Astrocyte (in vitro differentiated cells and primary cell): ENCODE measurements at regions not wholly inside any gene's neighbourhood (a gene's known extent, or its start where the extent isn't known, plus 50 kb on each side); places are given as distances from the start of the nearest gene placed in this dataset.

Experiments
- DNase-seq: peaks from one replicate; pipeline ENCODE4 v3.0.0-alpha.2; 2010; ENCODE audit warnings: low read depth
- FAIRE-seq: peaks from 2 replicates; lab custom pipeline; 2011; peaks lifted over from hg19 to GRCh38; lab: Jason Lieb, UNC
- H2AFZ ChIP-seq: 2 replicates; pipeline ENCODE4 v1.6.0; 2012; ENCODE audit warnings: low read depth, low read length, inconsistent platforms
- H3K27ac ChIP-seq: 2 replicates; pipeline ENCODE4 v1.5.1; 2011; ENCODE audit warnings: low read depth, low read length, inconsistent platforms
- H3K27me3 ChIP-seq: 2 replicates; pipeline ENCODE4 v1.6.0; 2011; ENCODE audit warnings: low read length, inconsistent platforms; ENCODE audit not compliant: insufficient read depth
- H3K36me3 ChIP-seq: 2 replicates; pipeline ENCODE4 v1.5.1; 2011; ENCODE audit warnings: low read length, inconsistent platforms; ENCODE audit not compliant: insufficient read depth
- H3K4me1 ChIP-seq: 2 replicates; pipeline ENCODE4 v1.5.1; 2011; ENCODE audit warnings: low read length, inconsistent platforms; ENCODE audit not compliant: insufficient read depth
- H3K4me2 ChIP-seq: 2 replicates; pipeline ENCODE4 v1.6.0; 2012; ENCODE audit warnings: low read length, inconsistent platforms
- H3K4me3 ChIP-seq: 2 replicates; pipeline ENCODE4 v1.5.1; 2011; ENCODE audit warnings: low read depth, mild to moderate bottlenecking, low read length, inconsistent platforms; ENCODE audit not compliant: insufficient read depth
- H3K79me2 ChIP-seq: 2 replicates; pipeline ENCODE4 v1.6.0; 2012; ENCODE audit warnings: mild to moderate bottlenecking, low read length, inconsistent platforms; ENCODE audit not compliant: insufficient read depth
- H3K9ac ChIP-seq: 2 replicates; pipeline ENCODE4 v1.6.0; 2012; ENCODE audit warnings: mild to moderate bottlenecking, low read length, inconsistent platforms
- H3K9me3 ChIP-seq: 2 replicates; pipeline ENCODE4 v1.5.1; 2012; ENCODE audit warnings: low read depth, mild to moderate bottlenecking, low read length, inconsistent platforms; ENCODE audit not compliant: insufficient read depth
- H4K20me1 ChIP-seq: 2 replicates; pipeline ENCODE4 v1.6.0; 2012; ENCODE audit warnings: low read length, inconsistent platforms; ENCODE audit not compliant: insufficient read depth
- H3K27ac Mint-ChIP-seq: one replicate; pipeline ENCODE4 v1.8.0; 2021; ENCODE audit warnings: mild to moderate bottlenecking, mixed read lengths; ENCODE audit not compliant: unreplicated experiment
- H3K27me3 Mint-ChIP-seq: one replicate; pipeline ENCODE4 v1.8.0; 2021; ENCODE audit warnings: low read depth, mixed read lengths; ENCODE audit not compliant: unreplicated experiment
- H3K36me3 Mint-ChIP-seq: one replicate; pipeline ENCODE4 v1.8.0; 2021; ENCODE audit warnings: low read depth, mixed read lengths; ENCODE audit not compliant: unreplicated experiment
- H3K4me1 Mint-ChIP-seq: one replicate; pipeline ENCODE4 v1.8.0; 2021; ENCODE audit warnings: low read depth, mixed read lengths; ENCODE audit not compliant: unreplicated experiment
- H3K4me3 Mint-ChIP-seq: one replicate; pipeline ENCODE4 v1.8.0; 2021; ENCODE audit warnings: mild to moderate bottlenecking, moderate library complexity, mixed read lengths; ENCODE audit not compliant: unreplicated experiment
- H3K9me3 Mint-ChIP-seq: one replicate; pipeline ENCODE4 v1.8.0; 2021; ENCODE audit warnings: mild to moderate bottlenecking, mixed read lengths; ENCODE audit not compliant: unreplicated experiment
- CTCF ChIP-seq: IDR thresholded peaks from 2 replicates; pipeline ENCODE4 v1.5.1; 2011; ENCODE audit warnings: low read depth, mild to moderate bottlenecking, inconsistent platforms, low read length, moderate library complexity; ENCODE audit not compliant: insufficient read depth
- EZH2 ChIP-seq: IDR thresholded peaks from 2 replicates; pipeline ENCODE4 v1.6.1; 2012; ENCODE audit warnings: mild to moderate bottlenecking, low read length, inconsistent platforms; ENCODE audit not compliant: insufficient read depth

- no peak for DNase-seq
- H3K27ac ChIP-seq: no peak overlapping the region
- no peak overlapping the region for H2AFZ ChIP-seq
- Mint-ChIP-seq H3K9me3 (no peaks in the 10 kb centered on the region), H3K4me1 (no peaks in the 10 kb centered on the region), H3K36me3 (no peaks in the 10 kb centered on the region), H3K27me3 (no peaks in the 10 kb centered on the region), H3K4me3 (no peak overlapping the region), H3K27ac (no peak overlapping the region)
- H3K9me3 ChIP-seq: no peaks in the 10 kb centered on the region
- no peak for TF ChIP-seq EZH2
- no peak for TF ChIP-seq CTCF
- H3K4me1 ChIP-seq: no peaks in the 10 kb centered on the region
- H3K36me3 ChIP-seq: no peaks in the 10 kb centered on the region
- no peaks in the 10 kb centered on the region for H4K20me1 ChIP-seq
- H3K4me2 ChIP-seq: no peak overlapping the region
- H3K4me3 ChIP-seq: no peak overlapping the region
- FAIRE-seq: no peak
- no peaks in the 10 kb centered on the region for H3K79me2 ChIP-seq
- no peaks in the 10 kb centered on the region for H3K27me3 ChIP-seq
- no peak overlapping the region for H3K9ac ChIP-seq
Observed at GRCh38 chr7:20870977-20871376, 84.3 kb upstream of the SP8 start.

GRCh38 chr7:20892776-20893175 lies 106.1 kb upstream of the SP8 start:
- H2AFZ ChIP-seq: no peak overlapping the region
- H3K4me3 ChIP-seq: no peak overlapping the region
- no peaks in the 10 kb centered on the region for H3K27me3 ChIP-seq
- H3K36me3 ChIP-seq: no peaks in the 10 kb centered on the region
- Mint-ChIP-seq H3K27ac (no peak overlapping the region), H3K36me3 (no peaks in the 10 kb centered on the region), H3K9me3 (peaks cover 3% of the 10 kb centered on the region), H3K4me3 (no peak overlapping the region), H3K27me3 (no peaks in the 10 kb centered on the region), H3K4me1 (peaks cover 6% of the 10 kb centered on the region)
- H3K9ac ChIP-seq: no peak overlapping the region
- H4K20me1 ChIP-seq: no peaks in the 10 kb centered on the region
- DNase-seq (no peak), FAIRE-seq (no peak)
- no peak overlapping the region for H3K27ac ChIP-seq
- no peak overlapping the region for H3K4me2 ChIP-seq
- no peaks in the 10 kb centered on the region for H3K79me2 ChIP-seq
- H3K9me3 ChIP-seq: no peaks in the 10 kb centered on the region
- no peaks in the 10 kb centered on the region for H3K4me1 ChIP-seq
- TF ChIP-seq EZH2: no peak
- no peak for TF ChIP-seq CTCF

GRCh38 chr7:20894806-20895205 lies 108.1 kb upstream of the SP8 start:
- H3K27me3 Mint-ChIP-seq: no peaks in the 10 kb centered on the region
- TF ChIP-seq CTCF (no peak), EZH2 (no peak)
- H3K4me2 ChIP-seq: no peak overlapping the region
- no peak overlapping the region for H3K27ac Mint-ChIP-seq
- H3K4me3 ChIP-seq: no peak overlapping the region
- no peaks in the 10 kb centered on the region for H3K4me1 ChIP-seq
- no peak overlapping the region for H3K27ac ChIP-seq
- H2AFZ ChIP-seq: no peak overlapping the region
- H3K36me3 ChIP-seq: no peaks in the 10 kb centered on the region
- no peaks in the 10 kb centered on the region for H3K79me2 ChIP-seq
- no peak overlapping the region for H3K9ac ChIP-seq
- H3K9me3 Mint-ChIP-seq: no peaks in the 10 kb centered on the region
- no peaks in the 10 kb centered on the region for H3K27me3 ChIP-seq
- DNase-seq: no peak
- H3K4me1 Mint-ChIP-seq: peaks cover 6% of the 10 kb centered on the region
- FAIRE-seq: no peak
- H3K36me3 Mint-ChIP-seq: no peaks in the 10 kb centered on the region
- no peak overlapping the region for H3K4me3 Mint-ChIP-seq
- no peaks in the 10 kb centered on the region for H3K9me3 ChIP-seq
- H4K20me1 ChIP-seq: no peaks in the 10 kb centered on the region
